ENCODE measurements at regions not wholly inside any gene's neighbourhood (a gene's known extent, or its start where the extent isn't known, plus 50 kb on each side); places are given as distances from the start of the nearest gene placed in this dataset.
A peak's percentile ranks its signal among the peaks of the same experiment; 100 is the strongest.
"Not testable (repeated sequence)": the region's sequence is repeated elsewhere in the genome, so short reads cannot be mapped to it uniquely, and the experiment has no call there.

DNA sequence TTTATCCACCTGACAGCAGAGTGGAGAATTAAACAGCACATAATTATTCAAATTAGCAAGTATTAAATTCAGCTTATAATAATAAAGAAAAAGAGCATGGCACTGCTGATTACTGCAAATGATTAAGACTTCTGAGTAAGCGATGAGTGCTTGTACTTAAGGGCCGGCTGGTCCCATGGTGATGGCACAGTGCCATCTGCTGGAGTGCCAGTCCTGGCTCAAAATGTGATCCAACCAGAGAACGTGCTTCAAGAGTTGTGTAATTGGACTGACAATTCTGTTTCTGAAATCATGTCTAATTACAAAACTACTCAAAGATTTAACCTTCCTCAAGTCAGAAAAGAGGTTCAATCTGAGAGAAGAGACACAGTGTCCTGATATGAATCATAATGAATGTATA, 181.6 kb upstream of the RGS17 start:
- DNase-seq (ENCODE audit: extremely low spot score) = peak; percentile 43
- CTCF ChIA-PET = interaction anchor here (0.7 to 2.0 kb wide), 6 partner anchors 9 to 282 kb away, joined by 3 to 13 read pairs (median 3); no protein-coding TSS in a partner anchor
- POLR2A ChIA-PET = no interaction called here

DNA sequence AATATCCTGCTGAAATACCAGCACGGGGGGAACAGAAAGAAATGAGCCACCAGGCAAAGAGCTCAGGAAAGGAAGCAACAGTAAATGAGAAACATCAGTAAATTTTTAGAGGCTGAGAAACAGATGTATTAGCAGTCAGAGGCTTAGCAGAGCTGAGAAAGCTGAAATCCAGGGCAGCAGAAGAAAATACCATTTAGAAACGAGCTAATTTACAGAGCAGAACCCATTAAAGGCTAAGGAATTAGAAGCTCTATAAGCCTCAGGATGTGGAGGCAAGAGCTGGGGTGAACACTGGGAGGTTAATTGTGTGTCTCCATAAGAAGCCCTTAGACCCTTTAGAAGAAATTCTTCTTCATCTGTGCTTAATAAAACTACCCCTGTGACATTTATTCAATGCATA, 178.6 kb upstream of the RGS17 start:
- ChIA-PET CTCF (no interaction called here), POLR2A (no interaction called here)
- no peak for DNase-seq (ENCODE audit: extremely low spot score)
- TF ChIP-seq FOXM1 (IDR thresholded peaks at IDR 0.05; ENCODE audit: borderline replicate concordance) = no peak
- TF ChIP-seq NFRKB (IDR thresholded peaks at IDR 0.05) = no peak
- TF ChIP-seq ARNT (IDR thresholded peaks at IDR 0.05) = no peak
- no peak for TF ChIP-seq CTBP1 (IDR thresholded peaks at IDR 0.05; ENCODE audit: borderline replicate concordance)
- TF ChIP-seq LEF1 (IDR thresholded peaks at IDR 0.05; ENCODE audit: borderline replicate concordance) = no peak
- no peak for TF ChIP-seq SUZ12 (IDR thresholded peaks at IDR 0.05)
- TF ChIP-seq FOXA1 (IDR thresholded peaks at IDR 0.05) = no peak
- no peak for TF ChIP-seq L3MBTL2 (conservative IDR thresholded peaks at IDR 0.05)
- TF ChIP-seq FOXK2 (IDR thresholded peaks at IDR 0.05) = no peak
- TF ChIP-seq, protein P1, sequence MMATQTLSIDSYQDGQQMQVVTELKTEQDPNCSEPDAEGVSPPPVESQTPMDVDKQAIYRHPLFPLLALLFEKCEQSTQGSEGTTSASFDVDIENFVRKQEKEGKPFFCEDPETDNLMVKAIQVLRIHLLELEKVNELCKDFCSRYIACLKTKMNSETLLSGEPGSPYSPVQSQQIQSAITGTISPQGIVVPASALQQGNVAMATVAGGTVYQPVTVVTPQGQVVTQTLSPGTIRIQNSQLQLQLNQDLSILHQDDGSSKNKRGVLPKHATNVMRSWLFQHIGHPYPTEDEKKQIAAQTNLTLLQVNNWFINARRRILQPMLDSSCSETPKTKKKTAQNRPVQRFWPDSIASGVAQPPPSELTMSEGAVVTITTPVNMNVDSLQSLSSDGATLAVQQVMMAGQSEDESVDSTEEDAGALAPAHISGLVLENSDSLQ (IDR thresholded peaks at IDR 0.05) = no peak
- no peak for TF ChIP-seq ELF4 (IDR thresholded peaks at IDR 0.05)
- no peak for TF ChIP-seq HDGF (IDR thresholded peaks at IDR 0.05; ENCODE audit: borderline replicate concordance)
- no peak for TF ChIP-seq BHLHE40 (IDR thresholded peaks at IDR 0.05; ENCODE audit: borderline replicate concordance)
- no peak for TF ChIP-seq SP1 (IDR thresholded peaks at IDR 0.05)
- TF ChIP-seq ZNF384 (IDR thresholded peaks at IDR 0.05) = no peak
- no peak for TF ChIP-seq TARDBP (IDR thresholded peaks at IDR 0.05)

More for the DNA sequence above, 181.6 kb upstream of the RGS17 start:
- TF ChIP-seq NFRKB (IDR thresholded peaks at IDR 0.05) = no peak
- no peak for TF ChIP-seq CTBP1 (IDR thresholded peaks at IDR 0.05; ENCODE audit: borderline replicate concordance)
- TF ChIP-seq FOXA1 (IDR thresholded peaks at IDR 0.05) = no peak
- no peak for TF ChIP-seq BHLHE40 (IDR thresholded peaks at IDR 0.05; ENCODE audit: borderline replicate concordance)
- no peak for TF ChIP-seq ARNT (IDR thresholded peaks at IDR 0.05)
- no peak for TF ChIP-seq ELF4 (IDR thresholded peaks at IDR 0.05)
- TF ChIP-seq L3MBTL2 (conservative IDR thresholded peaks at IDR 0.05) = no peak
- TF ChIP-seq LEF1 (IDR thresholded peaks at IDR 0.05; ENCODE audit: borderline replicate concordance) = no peak
- no peak for TF ChIP-seq HDGF (IDR thresholded peaks at IDR 0.05; ENCODE audit: borderline replicate concordance)
- no peak for TF ChIP-seq FOXK2 (IDR thresholded peaks at IDR 0.05)
- no peak for TF ChIP-seq FOXM1 (IDR thresholded peaks at IDR 0.05; ENCODE audit: borderline replicate concordance)
- TF ChIP-seq, protein P1 (IDR thresholded peaks at IDR 0.05) = no peak
- no peak for TF ChIP-seq SUZ12 (IDR thresholded peaks at IDR 0.05)
- TF ChIP-seq ZNF384 (IDR thresholded peaks at IDR 0.05) = no peak
- no peak for TF ChIP-seq TARDBP (IDR thresholded peaks at IDR 0.05)
- TF ChIP-seq SP1 (IDR thresholded peaks at IDR 0.05) = no peak

DNA sequence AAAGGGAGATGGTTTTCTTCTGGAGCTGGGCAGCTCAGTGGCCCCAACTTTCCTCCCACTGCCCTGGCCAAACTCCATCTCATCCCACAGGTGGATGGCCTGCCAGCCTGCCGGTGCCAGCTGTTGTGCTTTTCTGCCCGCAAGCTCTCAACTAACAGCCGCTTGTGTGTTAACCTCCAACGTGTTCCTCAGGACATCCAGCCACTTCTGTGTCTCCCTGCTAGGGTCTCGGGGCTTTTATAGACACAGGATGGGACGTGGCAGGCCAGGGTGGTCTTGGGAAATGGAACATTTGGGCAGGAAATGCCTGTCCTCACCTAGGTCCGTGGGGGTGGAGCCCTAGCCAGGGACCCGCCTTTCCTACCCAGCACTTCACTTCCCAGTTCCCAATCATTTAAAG, 171.1 kb upstream of the RGS17 start:
- ChIA-PET CTCF (no interaction called here), POLR2A (no interaction called here)
- no peak for DNase-seq (ENCODE audit: extremely low spot score)
- TF ChIP-seq, protein P1 (IDR thresholded peaks at IDR 0.05) = no peak
- TF ChIP-seq CTBP1 (IDR thresholded peaks at IDR 0.05; ENCODE audit: borderline replicate concordance) (no peak), TARDBP (IDR thresholded peaks at IDR 0.05) (no peak), FOXM1 (IDR thresholded peaks at IDR 0.05; ENCODE audit: borderline replicate concordance) (no peak), HDGF (IDR thresholded peaks at IDR 0.05; ENCODE audit: borderline replicate concordance) (no peak), SUZ12 (IDR thresholded peaks at IDR 0.05) (no peak), ZNF384 (IDR thresholded peaks at IDR 0.05) (no peak), BHLHE40 (IDR thresholded peaks at IDR 0.05; ENCODE audit: borderline replicate concordance) (no peak), FOXK2 (IDR thresholded peaks at IDR 0.05) (no peak), FOXA1 (IDR thresholded peaks at IDR 0.05) (no peak), NFRKB (IDR thresholded peaks at IDR 0.05) (no peak), L3MBTL2 (conservative IDR thresholded peaks at IDR 0.05) (no peak), ELF4 (IDR thresholded peaks at IDR 0.05) (no peak)

DNA sequence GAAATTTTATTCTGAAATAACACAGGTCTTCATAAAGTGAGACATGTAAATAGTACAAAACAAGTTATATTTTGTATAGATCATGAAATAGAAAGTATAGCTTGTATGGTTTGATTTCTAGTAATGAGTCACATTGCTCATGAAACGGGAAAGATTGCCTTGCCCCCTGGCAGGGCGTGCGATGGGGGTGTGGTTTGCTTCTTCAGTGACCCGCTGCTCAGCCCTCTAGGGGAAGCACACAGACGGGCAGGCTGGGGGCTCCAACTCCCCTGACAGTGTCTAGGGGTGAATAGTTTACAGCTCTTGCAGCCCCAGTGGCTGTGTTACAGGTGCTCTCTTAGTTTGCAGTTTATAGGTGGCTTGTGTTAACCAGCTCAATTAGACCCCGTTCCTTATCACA, 170.5 kb upstream of the RGS17 start:
- POLR2A ChIA-PET = no interaction called here
- DNase-seq (ENCODE audit: extremely low spot score) = peak; percentile 28

DNA sequence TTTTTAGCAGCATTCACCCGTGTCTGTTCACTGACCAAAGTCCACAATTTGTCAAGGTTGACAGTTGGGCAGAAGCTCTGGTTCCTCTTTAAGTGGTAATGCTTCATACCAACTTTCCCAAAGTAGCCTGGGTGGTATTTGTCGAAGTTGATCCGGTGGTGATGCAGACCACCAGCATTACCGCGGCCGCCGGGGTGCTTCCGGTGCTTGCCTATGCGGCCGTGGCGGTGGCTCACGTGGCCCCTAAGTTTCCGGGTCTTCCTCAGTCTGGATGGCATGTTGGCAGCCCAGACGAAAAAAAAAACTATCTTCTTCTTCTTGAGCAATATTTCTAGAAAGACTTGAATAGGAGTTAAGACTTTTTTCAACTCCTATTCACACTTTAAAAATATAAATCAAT, 151.4 kb upstream of the RGS17 start:
- DNase-seq (ENCODE audit: extremely low spot score); CTCF ChIA-PET: not testable (repeated sequence)

More for the DNA sequence above, 170.5 kb upstream of the RGS17 start:
- CTCF ChIA-PET = interaction anchor here (0.6 kb wide), 1 partner anchor 13 kb away, joined by 3 read pairs; no protein-coding TSS in a partner anchor
- TF ChIP-seq ELF4 (IDR thresholded peaks at IDR 0.05) (no peak), TARDBP (IDR thresholded peaks at IDR 0.05) (no peak), SP1 (IDR thresholded peaks at IDR 0.05) (no peak), HDGF (IDR thresholded peaks at IDR 0.05; ENCODE audit: borderline replicate concordance) (no peak), NFRKB (IDR thresholded peaks at IDR 0.05) (no peak), ARNT (IDR thresholded peaks at IDR 0.05) (no peak), L3MBTL2 (conservative IDR thresholded peaks at IDR 0.05) (no peak), LEF1 (IDR thresholded peaks at IDR 0.05; ENCODE audit: borderline replicate concordance) (no peak), FOXA1 (IDR thresholded peaks at IDR 0.05) (no peak), SUZ12 (IDR thresholded peaks at IDR 0.05) (no peak), FOXM1 (IDR thresholded peaks at IDR 0.05; ENCODE audit: borderline replicate concordance) (no peak), FOXK2 (IDR thresholded peaks at IDR 0.05) (no peak), CTBP1 (IDR thresholded peaks at IDR 0.05; ENCODE audit: borderline replicate concordance) (no peak), ZNF384 (IDR thresholded peaks at IDR 0.05) (no peak), BHLHE40 (IDR thresholded peaks at IDR 0.05; ENCODE audit: borderline replicate concordance) (no peak)
- TF ChIP-seq, protein P1 (IDR thresholded peaks at IDR 0.05) = no peak

More for the DNA sequence above, 151.4 kb upstream of the RGS17 start:
- POLR2A ChIA-PET = not testable (repeated sequence)

Measured in HEK293T (cell line).